PC-3 (cell line): ENCODE measurements at regions not wholly inside any gene's neighbourhood (a gene's known extent, or its start where the extent isn't known, plus 50 kb on each side); places are given as distances from the start of the nearest gene placed in this dataset.

Experiments
- ATAC-seq: fragments of 200-7000 bp; cut with Tn5 transposase; 2 replicates; pipeline ENCODE4 v1.9.1; 2020; ENCODE audit warnings: mild to moderate bottlenecking, moderate library complexity
- BruUV-seq: library from RNA; stranded (reverse); fragments of 400-500 nt; replicated peaks from 2 replicates; lab custom pipeline; 2021; lab: Mats Ljungman, UMichigan
- CTCF ChIA-PET: fragments of 300-600 bp; sonication (Branson Sonifier 250); formaldehyde crosslinking; loops from one replicate; lab custom pipeline; 2022; ENCODE audit warnings: antibody characterized with exemption; lab: Charles Lee
- POLR2A ChIA-PET: fragments of 300-600 bp; sonication (Branson Sonifier 250); formaldehyde crosslinking; loops from one replicate; lab custom pipeline; 2022; ENCODE audit warnings: antibody characterized with exemption; ENCODE audit not compliant: unreplicated experiment; lab: Charles Lee
- DNase-seq: peaks from one replicate; pipeline ENCODE4 v3.0.0-alpha.2; 2015
- H2AFZ ChIP-seq: fragments of 300-600 bp; sonication (generic); 2 replicates; pipeline ENCODE4 v1.6.0; 2016; ENCODE audit warnings: antibody characterized with exemption, low read length
- H3F3A ChIP-seq: fragments of 300-600 bp; sonication (generic); one replicate; pipeline ENCODE4 v1.6.0; 2017; ENCODE audit warnings: antibody characterized with exemption, low read length, control low read depth, mild to moderate bottlenecking; ENCODE audit not compliant: unreplicated experiment
- H3K27ac ChIP-seq: fragments of 300-600 bp; sonication (generic); 2 replicates; pipeline ENCODE4 v1.5.1; 2016; ENCODE audit warnings: mild to moderate bottlenecking, low read length
- H3K27me3 ChIP-seq: fragments of 300-600 bp; sonication (generic); 2 replicates; pipeline ENCODE4 v1.6.1; 2016; ENCODE audit warnings: low read length, mixed read lengths
- H3K36me3 ChIP-seq: fragments of 300-600 bp; sonication (generic); 2 replicates; pipeline ENCODE4 v1.6.1; 2016; ENCODE audit warnings: low read depth, mixed run types, low read length, mixed read lengths
- H3K4me1 ChIP-seq: fragments of 300-600 bp; sonication (generic); 2 replicates; pipeline ENCODE4 v1.5.1; 2016; ENCODE audit warnings: low read length; ENCODE audit not compliant: insufficient read depth
- H3K4me2 ChIP-seq: fragments of 300-600 bp; sonication (generic); 2 replicates; pipeline ENCODE4 v1.6.0; 2016; ENCODE audit warnings: low read length
- H3K4me3 ChIP-seq: fragments of 300-600 bp; sonication (generic); 2 replicates; pipeline ENCODE4 v1.5.1; 2016; ENCODE audit warnings: mild to moderate bottlenecking, low read length, mixed read lengths
- H3K79me2 ChIP-seq: fragments of 300-600 bp; sonication (generic); 2 replicates; pipeline ENCODE4 v1.6.1; 2017; ENCODE audit warnings: low read length, mixed read lengths
- H3K9ac ChIP-seq: fragments of 300-600 bp; sonication (generic); 2 replicates; pipeline ENCODE4 v1.6.0; 2016; ENCODE audit warnings: mild to moderate bottlenecking, low read length
- H3K9me2 ChIP-seq: fragments of 300-600 bp; sonication (generic); replicated peaks from 2 replicates; pipeline ENCODE4 v1.6.1; 2016; ENCODE audit warnings: mixed run types, low read length, mixed read lengths
- H3K9me3 ChIP-seq: fragments of 300-600 bp; sonication (generic); 2 replicates; pipeline ENCODE4 v1.6.1; 2016; ENCODE audit warnings: low read length, mixed read lengths
- H4K20me1 ChIP-seq: fragments of 300-600 bp; sonication (generic); 2 replicates; pipeline ENCODE4 v1.6.1; 2016; ENCODE audit warnings: low read length, mixed read lengths
- EZH2 ChIP-seq: fragments of 300-600 bp; sonication (generic); IDR thresholded peaks from one replicate; pipeline ENCODE4 v1.6.1; 2017; ENCODE audit warnings: antibody characterized with exemption, mild to moderate bottlenecking, low read length; ENCODE audit not compliant: unreplicated experiment
- EZH2phosphoT487 ChIP-seq: fragments of 300-600 bp; sonication (generic); IDR thresholded peaks from 2 replicates; pipeline ENCODE4 v1.6.1; 2018; ENCODE audit warnings: mild to moderate bottlenecking, antibody characterized with exemption, low read length, borderline replicate concordance
- intact Hi-C: fragments of 100-400 bp; cut with micrococcal nuclease; formaldehyde crosslinking; loops from 2 replicates; pipeline ENCODE4 v1.9.0; 2023
- TF ChIP-seq, protein P1 (sequence below): fragments of 300-600 bp; sonication (generic); conservative IDR thresholded peaks from 2 replicates; pipeline ENCODE4 v1.5.1; 2017; ENCODE audit warnings: antibody characterized with exemption, low read depth, mild to moderate bottlenecking, low read length

DNA sequence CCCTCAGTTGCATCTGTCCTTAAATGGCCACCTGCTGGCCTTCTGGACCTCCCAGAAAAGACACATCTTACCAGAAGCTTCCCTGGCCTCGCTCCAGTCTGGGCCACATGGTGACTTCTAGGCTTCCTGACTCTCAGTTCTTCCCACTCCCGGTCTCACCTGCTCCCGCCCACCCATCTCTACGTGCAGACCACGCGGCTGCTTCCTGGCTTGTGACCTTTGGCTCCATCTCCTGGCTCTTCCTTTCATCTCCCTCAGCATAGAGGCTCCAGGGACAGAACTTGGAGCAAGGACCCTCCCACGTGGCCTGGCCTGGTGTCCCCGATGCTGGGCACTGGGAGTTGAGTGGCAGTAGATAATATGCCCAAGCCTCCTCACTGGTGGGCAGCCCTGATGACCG, 124.9 kb upstream of the IRF2BP2 start:
- ATAC-seq: no peak
- Histone ChIP-seq H3K9me3 (no peaks in the 10 kb centered on the region), H3K9me2 (no peaks in the 10 kb centered on the region), H3K4me2 (no peak overlapping the region), H3K79me2 (no peaks in the 10 kb centered on the region), H3K27ac (no peak overlapping the region), H3K4me3 (no peak overlapping the region), H3K9ac (no peak overlapping the region), H2AFZ (no peak overlapping the region), H4K20me1 (no peaks in the 10 kb centered on the region), H3K36me3 (no peaks in the 10 kb centered on the region), H3F3A (no peaks in the 10 kb centered on the region), H3K27me3 (no peaks in the 10 kb centered on the region), H3K4me1 (peaks cover 23% of the 10 kb centered on the region)
- BruUV-seq: no TSS peak
- intact Hi-C loops: no loop called here
- DNase-seq: no peak
- CTCF ChIA-PET: no interaction called here
- POLR2A ChIA-PET: no interaction called here
- no peak for TF ChIP-seq EZH2
- TF ChIP-seq EZH2phosphoT487: no peak
- TF ChIP-seq, protein P1, sequence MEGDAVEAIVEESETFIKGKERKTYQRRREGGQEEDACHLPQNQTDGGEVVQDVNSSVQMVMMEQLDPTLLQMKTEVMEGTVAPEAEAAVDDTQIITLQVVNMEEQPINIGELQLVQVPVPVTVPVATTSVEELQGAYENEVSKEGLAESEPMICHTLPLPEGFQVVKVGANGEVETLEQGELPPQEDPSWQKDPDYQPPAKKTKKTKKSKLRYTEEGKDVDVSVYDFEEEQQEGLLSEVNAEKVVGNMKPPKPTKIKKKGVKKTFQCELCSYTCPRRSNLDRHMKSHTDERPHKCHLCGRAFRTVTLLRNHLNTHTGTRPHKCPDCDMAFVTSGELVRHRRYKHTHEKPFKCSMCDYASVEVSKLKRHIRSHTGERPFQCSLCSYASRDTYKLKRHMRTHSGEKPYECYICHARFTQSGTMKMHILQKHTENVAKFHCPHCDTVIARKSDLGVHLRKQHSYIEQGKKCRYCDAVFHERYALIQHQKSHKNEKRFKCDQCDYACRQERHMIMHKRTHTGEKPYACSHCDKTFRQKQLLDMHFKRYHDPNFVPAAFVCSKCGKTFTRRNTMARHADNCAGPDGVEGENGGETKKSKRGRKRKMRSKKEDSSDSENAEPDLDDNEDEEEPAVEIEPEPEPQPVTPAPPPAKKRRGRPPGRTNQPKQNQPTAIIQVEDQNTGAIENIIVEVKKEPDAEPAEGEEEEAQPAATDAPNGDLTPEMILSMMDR: no peak

DNA sequence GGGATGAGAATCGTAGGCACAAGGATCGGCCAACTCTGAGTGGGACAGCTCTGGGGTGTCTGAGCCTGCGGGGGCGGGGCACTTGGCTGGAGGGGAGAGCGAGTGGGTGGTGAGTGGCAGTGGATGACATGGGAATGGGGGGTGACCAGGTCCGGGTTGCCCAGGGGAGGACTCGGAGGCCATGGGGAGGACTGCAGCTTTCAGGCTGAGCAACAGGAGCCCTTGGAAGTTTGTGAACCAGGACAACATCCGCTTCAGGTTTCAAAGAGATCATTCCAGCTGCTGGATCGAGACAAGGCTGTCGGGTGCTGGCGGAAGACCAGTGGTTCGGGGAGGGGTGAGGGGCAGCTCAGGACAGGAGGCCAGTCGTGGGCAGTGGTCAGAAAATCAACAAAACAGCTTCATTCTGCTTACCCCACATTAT, 124.4 kb upstream of the IRF2BP2 start:
- CTCF ChIA-PET: no interaction called here
- POLR2A ChIA-PET: no interaction called here

DNA sequence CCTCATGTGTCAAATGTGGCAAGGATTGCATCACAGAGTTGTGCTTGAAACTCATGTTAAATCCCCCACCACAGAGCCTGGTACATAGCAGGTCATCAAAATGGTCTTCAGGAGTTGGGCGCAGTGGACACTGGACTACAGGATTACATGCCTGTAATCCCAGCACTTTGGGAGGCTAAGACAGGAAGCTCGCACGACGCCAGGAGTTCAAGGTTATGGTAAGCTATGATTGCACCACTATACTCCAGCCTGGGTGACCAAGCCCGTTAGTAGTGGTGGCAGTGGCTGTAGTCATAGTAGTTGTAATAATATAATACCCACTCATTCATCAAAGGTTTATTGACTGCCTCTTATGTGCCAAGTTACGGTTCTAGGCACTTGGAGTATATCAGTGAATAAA, 123.4 kb upstream of the IRF2BP2 start:
- H4K20me1 ChIP-seq: no peaks in the 10 kb centered on the region
- BruUV-seq: no TSS peak
- TF ChIP-seq EZH2 (no peak), EZH2phosphoT487 (no peak)
- TF ChIP-seq, protein P1: no peak
- H3K9me3 ChIP-seq: no peaks in the 10 kb centered on the region
- peaks cover 23% of the 10 kb centered on the region for H3K4me1 ChIP-seq
- H2AFZ ChIP-seq: no peak overlapping the region
- ChIA-PET POLR2A (interaction anchor here (0.5 kb wide), 1 partner anchor 26 kb away, joined by 5 read pairs; no protein-coding TSS in a partner anchor), CTCF (no interaction called here)
- H3K4me2 ChIP-seq: no peak overlapping the region
- H3K36me3 ChIP-seq: no peaks in the 10 kb centered on the region
- no peak for DNase-seq
- H3K27ac ChIP-seq: no peak overlapping the region
- H3K79me2 ChIP-seq: no peaks in the 10 kb centered on the region
- H3K9ac ChIP-seq: no peak overlapping the region
- ATAC-seq: no peak
- no peaks in the 10 kb centered on the region for H3K9me2 ChIP-seq
- no peaks in the 10 kb centered on the region for H3F3A ChIP-seq
- H3K27me3 ChIP-seq: no peaks in the 10 kb centered on the region
- intact Hi-C loops: no loop called here
- no peak overlapping the region for H3K4me3 ChIP-seq

More for the DNA sequence above, 124.4 kb upstream of the IRF2BP2 start:
- Histone ChIP-seq H3K4me2 (no peak overlapping the region), H3K4me3 (no peak overlapping the region), H3K27ac (no peak overlapping the region), H3K9ac (no peak overlapping the region), H3K79me2 (no peaks in the 10 kb centered on the region), H4K20me1 (no peaks in the 10 kb centered on the region), H2AFZ (no peak overlapping the region), H3K4me1 (peaks cover 23% of the 10 kb centered on the region), H3K9me3 (no peaks in the 10 kb centered on the region), H3K36me3 (no peaks in the 10 kb centered on the region), H3F3A (no peaks in the 10 kb centered on the region), H3K9me2 (no peaks in the 10 kb centered on the region), H3K27me3 (no peaks in the 10 kb centered on the region)
- intact Hi-C loops: no loop called here
- TF ChIP-seq EZH2phosphoT487: no peak
- TF ChIP-seq EZH2: no peak
- TF ChIP-seq, protein P1: no peak
- DNase-seq: no peak
- no TSS peak for BruUV-seq
- no peak for ATAC-seq
